Fibroblast of the conjunctiva (primary cell): ENCODE measurements at regions not wholly inside any gene's neighbourhood (a gene's known extent, or its start where the extent isn't known, plus 50 kb on each side); places are given as distances from the start of the nearest gene placed in this dataset.
"Not testable (repeated sequence)": the region's sequence is repeated elsewhere in the genome, so short reads cannot be mapped to it uniquely, and the experiment has no call there.

Source experiments
- DNase-seq: peaks from one replicate; pipeline ENCODE4 v3.0.0-alpha.2; 2010; ENCODE audit warnings: low read depth

DNA sequence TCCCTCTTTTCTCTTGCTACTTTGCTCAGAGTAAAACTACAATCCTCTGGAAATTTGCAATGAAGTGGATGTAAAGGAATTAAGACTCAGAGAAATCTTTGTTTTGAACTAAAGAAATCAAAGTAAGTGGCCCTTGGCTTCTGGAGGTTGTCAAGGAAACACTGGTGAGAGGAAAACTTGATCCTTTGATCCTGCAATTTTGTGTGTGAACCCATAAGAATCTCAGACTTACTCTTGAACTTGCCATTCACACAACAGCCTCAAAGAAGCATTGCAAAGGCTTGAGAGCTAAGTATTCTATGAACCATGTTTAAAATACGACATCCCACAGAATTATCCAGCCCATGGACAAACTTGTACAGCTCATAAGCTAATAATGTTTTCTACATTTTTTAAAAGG is 827.5 kb downstream of the TAF11L14 start:
- DNase-seq, result no peak

DNA sequence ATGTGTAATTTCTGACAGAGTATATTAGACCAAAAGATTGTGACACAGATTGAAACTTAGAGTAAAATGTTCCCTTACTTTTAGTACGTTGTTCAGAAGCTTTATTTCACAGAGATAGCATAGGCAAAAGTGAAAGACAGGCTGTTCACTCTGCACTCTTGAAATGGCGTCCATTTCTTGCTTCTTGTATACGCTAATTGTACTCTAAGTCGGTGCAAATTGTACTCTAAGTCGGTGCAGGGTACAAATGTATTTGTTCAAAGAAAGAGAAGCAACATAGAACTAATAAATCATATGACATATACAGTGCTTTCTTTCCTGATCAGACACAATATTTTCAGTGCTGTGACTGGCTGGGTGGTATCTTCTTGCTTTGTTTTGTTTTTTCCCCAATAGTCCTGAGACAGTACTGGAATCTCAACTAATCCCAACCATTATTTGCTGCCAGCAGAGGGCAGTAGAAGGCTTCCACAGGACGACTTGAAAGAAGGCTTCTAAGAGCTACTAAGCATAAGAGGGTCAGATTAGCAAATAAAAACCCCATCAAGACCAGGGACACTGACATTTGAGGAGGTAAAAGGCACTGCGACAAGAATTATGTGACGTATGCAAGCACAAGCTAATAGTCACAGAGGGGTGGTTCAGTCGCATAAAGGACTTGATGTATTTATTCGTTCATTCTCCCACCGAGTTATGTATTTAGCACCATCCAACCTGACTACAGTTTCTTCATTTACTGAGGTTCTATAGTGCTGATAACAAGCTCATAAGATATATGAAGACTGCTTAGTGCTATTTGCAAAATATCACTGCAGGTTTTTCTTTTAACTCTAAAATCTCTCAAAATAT is 831.8 kb downstream of the TAF11L14 start:
- peak; percentile 47 for DNase-seq

DNA sequence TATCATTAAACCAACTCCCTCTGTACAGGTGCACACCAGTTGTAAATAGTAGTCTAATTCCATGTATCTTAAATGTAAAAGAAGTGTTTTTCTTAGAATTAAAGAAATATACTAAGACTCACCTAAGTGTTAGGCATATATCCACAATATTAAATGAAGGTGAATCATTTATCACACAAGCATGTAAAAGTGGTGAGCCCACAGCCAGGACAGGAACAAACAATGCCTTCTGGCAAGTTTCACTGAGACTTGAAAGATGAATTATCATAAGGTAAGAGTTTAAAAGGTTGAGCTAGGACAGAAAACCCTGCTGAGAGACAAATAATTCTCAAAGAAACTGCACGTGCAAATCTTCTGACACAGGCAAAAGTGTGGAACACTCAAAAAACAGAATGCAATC is 832.5 kb downstream of the TAF11L14 start:
- no peak for DNase-seq

DNA sequence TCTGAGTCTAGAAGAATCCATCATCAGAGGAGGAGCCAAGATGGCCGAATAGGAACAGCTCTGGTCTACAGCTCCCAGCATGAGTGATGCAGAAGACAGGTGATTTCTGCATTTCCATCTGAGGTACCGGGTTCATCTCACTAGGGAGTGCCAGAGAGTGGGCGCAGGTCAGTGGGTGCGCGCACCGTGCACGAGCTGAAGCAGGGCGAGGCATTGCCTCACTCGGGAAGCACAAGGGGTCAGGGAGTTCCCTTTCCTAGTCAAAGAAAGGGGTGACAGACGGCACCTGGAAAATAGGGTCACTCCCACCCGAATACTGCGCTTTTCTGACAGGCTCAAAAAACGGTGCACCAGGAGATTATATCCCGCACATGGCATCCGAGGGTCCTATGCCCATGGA is 837.5 kb downstream of the TAF11L14 start:
- not testable (repeated sequence) for DNase-seq

DNA sequence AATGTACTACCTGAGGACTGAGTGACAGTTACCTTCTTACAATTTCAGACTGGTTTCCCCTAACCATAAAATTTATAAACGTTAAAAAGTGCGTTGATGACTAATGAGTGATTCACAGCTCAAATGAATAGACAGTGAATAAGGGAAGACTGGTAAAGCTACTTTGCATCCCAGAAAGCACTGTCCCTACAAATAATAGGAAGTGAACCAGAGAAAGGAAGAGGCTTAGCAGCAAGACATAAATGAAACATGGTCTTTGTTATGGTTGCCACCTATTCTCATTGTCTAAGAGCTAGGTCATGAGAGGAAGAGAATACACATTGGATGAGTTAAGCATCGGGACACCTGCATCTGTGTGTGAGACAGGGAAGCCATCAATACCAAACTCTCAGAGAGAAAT is 849.2 kb downstream of the TAF11L14 start:
- no peak for DNase-seq

DNA sequence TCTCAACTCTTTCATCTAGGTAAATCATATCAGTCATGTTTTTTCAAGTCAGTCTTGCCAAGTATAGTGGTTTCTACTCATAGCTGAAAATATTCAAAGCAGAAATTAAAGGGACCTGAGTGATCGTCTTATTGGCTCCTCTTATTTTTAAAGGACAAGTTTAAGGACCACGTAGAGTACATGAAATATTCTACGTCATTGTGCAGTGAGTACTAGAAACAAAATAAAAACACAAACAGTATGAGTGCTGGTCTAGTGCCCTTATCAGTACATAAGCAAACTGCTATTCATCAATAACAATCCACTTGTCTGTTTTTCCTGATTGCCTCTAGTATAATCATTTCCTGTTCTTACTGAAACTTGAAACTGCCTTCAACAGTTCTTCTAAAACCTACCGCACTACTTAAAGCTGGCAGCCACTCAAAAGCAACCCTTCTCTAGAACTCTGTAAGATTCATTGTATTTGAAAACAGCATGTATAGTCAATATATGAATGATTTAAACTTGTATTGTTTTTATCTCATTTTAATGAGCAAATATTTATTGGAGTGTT is 853.7 kb downstream of the TAF11L14 start:
- DNase-seq, result no peak

DNA sequence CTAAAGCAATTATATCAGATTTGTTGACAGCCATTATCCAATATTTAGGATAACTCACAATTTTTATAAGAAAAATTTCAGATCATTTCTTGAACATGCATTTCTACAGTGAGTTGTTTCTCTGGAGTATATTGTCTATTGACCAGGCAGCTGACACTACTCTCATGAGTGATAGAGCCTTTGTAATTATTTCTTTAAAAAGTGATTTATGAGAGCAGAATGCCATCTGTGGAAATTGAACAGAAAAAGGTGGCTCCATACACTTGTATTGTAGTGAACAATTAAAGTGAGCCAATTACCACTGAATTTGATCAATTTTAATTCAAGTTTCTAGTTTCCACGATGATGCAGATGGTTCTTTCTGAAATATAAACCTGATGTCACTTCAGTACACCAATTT is 855.4 kb downstream of the TAF11L14 start:
- DNase-seq, result no peak

DNA sequence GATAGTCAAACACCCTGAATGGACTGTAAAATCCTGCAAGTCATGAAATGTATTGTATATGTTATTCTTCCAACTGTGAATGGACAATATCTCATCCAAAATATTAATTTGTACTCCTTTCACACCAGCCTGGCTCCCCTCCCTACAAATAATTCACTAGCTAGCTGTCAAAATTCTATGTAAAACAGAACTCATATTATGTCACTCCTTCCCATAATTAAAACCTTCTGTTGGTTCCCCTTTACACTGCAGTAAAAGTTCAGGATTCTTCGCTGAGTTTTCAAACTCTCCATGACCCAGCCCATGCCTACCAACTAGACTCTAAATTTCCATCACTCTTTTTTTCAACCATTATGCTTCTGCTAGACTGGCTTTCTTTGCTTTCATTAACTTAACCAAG is 857.1 kb downstream of the TAF11L14 start:
- DNase-seq, result no peak

DNA sequence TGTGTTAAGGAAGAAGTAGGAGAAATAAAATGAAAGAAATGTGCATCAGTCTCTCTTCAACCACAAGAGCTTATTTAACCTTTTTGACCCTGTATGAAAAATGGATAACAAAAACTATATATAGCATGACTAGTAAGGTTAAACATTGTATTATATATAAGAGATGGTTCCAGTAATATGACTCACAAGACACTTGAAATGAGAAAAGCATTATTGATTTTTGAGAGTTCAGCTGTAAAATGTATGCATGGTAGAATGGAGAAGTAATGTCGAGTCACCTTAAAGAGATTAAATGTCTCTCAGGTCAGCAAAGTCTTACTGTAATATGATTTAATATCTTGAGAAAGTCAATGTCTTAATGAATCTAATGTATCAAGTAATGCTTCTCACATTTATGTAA is 860.9 kb downstream of the TAF11L14 start:
- DNase-seq, result no peak

DNA sequence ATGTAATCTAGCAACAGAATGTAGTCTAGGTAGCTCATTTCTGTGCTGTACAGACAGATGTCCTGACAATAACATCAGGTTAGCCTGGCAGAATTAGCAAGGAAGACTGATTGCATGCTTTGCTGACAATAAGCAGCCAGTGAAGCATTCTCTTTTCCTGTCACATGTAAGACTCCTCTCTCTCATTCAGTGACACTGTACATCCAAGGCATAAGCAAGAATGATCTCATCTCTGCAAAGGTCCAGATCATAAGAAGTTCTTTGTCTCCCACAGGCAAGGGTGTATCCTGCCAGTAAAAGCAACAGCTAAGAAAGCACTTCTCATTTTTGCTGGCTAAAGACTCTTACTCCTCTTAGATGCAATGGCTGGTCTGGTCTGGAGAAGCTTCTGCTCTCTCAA is 861.8 kb downstream of the TAF11L14 start:
- no peak for DNase-seq

DNA sequence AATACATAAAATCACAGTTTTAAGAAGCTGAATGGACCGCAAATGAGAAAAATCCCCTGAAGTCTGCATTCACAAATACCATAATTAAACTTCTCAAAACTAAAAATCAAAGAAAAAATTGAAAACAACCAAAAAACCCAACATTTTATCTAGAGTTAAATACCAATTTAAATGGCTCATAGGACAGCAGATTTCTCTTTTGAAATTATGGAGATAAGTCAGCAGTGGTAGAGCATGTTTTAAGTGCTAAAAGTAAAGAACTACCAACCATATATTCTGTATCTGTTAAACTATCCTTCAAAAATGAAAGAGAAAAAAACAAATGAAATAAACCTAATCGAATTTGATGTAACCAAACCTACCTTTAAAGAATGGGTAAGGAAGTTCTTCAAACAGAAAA is 862.8 kb downstream of the TAF11L14 start:
- no peak for DNase-seq

DNA sequence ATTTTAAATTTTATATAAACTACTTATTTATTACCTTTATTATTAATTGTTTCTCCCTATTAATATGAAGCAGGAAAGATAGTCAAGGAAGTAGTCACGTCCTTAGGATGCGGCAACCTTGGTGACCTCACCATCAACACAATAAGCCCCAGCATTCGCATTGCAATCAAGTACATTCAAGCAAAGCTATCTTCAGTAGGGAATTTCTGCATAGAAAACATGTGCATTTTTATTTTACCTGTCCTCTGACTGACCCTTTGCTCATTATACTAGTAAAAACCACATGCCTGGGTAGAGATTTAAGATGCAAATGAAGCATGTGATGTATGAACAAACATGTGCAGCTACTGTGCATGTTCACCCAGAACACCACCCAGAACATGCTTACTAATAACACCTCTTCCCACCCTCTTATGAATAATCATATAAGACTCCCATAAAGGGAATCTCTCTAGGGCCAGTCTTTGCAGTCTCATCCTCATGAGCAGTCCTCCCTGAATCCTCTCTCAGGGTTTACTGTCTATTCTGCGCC is 869.6 kb downstream of the TAF11L14 start:
- DNase-seq, result no peak

DNA sequence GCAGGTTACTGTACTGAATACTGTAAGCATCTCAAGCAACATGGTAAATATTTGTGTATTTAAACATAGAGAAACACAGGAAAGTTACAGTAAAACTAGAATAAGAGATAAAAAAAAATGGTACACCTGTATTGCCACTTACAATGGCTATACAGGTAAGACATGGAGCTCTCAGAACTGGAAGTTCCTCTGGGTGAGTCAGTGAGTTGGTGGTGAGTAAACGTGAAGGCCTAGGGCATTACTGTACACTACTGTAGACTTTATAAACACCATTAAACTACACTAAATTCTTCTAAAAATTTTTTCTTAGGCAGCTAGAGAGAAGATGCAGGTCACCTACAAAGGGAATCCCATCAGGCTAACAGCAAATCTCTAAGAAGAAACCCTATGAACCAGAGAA is 872.9 kb downstream of the TAF11L14 start:
- DNase-seq, result no peak

DNA sequence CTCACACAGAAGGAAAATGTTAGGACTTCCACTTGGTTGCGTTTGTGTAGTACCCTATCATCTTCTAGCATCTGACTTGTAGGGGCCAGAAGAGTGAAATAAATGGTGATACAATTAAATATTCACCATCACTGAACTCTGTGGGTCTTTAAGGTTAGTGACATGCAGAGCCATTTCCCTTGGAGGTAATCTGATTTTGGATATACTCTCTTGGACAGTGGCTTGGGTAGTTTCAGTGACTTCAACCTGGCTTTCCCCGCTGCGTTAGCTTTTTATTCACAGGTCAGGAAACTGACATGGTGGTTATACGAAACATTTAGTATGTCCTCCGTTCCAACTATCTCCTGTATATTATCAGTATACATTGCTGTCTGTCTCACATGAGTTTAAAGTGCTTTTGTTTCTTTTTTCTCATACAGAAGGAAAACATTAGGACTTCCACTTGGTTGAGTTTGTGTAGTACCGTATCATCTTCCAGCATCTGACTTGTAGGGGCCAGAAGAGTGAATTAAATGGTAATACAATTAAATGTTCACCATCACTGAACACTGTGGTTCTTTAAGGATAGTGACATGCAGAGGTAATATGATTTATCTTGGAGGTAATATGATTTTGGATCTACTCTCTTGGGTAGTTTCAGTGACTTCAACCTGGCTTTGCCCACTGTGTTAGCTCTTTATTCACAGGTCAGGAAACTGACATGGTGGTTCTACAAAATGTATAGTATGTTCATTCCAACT is 883.6 kb downstream of the TAF11L14 start:
- no peak for DNase-seq

DNA sequence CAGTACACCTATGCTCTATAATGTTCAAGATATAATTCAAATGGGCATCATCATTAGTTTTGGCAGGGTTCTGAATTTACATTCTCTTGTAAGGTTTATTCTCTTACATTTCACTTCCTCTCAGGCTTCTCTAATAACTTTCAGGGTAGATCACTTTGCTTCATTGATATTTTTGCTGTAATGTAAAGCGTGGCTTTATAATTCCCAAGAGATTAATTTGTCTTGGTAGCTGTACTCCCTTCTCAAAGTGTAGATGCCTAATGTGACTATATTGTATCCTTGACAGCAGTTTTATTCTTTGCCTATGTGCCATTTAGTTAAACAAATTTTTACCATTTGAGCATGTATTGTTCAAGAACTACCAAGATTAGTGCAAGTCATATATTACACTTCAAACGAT is 889.1 kb downstream of the TAF11L14 start:
- DNase-seq, result no peak

DNA sequence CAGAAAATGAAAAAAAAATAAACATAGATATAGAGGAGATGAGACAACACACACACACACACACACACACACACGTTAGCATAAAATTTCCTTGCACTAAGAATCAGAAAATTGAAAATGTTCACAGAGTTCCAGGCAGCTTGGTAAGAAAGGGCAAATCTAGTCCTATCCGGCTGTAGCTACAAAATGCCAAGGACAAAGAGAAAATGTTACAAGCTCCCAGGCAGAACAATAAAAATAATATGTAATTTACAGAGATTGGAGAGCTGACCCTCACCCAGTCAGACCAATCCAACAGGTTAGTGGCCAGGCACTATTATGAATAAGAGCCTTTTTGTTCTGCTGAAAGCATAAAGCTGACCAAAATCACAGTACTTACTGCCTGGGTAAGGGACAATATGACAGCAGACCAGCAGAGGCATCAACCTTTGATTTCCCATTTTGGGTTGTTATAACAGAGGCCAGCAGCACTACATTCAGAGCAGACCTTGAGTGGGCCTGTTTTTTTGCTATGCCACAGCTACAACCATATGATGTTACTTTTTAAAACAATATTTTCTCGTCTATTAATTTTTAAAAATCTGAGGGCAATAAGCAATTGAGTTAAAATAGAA is 892.6 kb downstream of the TAF11L14 start:
- no peak for DNase-seq

DNA sequence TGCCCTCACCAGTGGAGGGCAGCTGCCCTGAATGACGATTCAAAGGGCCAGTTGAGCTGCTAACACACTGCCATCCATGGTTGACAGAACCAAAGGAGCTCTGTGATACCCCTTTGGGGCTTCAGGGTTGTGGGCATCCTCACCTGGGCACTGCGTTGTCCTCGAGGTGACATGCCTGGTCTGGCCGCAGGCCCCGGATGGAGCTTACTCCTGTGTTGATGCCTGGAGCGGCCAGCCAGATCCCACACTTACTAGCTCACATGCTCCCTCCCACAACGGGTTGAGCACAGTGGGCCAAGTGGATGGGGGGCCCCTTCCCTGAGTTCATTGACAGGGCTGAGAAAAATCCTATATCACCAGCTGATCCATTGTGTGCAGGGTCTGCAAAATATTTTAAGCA is 898.9 kb downstream of the TAF11L14 start:
- no peak for DNase-seq

DNA sequence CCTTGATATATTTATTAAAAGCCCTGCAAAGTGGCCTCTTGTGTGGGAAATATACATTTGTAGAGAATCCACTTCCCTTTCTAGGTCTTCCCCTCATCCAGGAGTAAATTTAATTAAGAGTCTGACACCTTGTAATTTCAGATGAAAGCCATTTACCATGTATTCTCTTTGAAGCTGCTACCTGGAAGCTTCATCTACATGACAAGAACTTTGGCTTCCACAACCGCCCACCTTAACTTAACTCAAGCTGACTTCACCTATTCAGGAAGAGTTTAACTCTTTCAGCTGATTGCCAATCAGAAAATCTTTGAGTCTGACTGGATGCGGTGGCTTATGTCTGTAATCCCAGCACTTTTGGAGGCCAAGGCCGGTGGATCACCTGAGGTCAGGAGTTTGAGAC is 899.9 kb downstream of the TAF11L14 start:
- no peak for DNase-seq

DNA sequence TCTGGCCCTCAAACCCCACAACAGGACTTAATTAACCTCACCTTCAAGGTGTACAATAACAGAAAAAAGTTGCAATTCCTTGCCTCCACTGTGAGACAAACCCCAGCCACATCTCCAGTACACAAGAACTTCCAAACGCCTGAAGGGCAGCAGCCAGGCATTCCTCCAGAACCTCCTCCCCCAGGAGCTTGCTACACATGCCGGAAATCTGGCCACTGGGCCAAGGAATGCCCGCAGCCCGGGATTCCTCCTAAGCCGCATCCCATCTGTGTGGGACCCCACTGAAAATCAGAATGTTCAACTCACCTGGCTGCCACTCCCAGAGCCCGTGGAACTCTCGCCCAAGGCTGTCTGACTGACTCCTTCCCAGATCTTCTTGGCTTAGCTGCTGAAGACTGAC is 901.5 kb downstream of the TAF11L14 start:
- not testable (repeated sequence) for DNase-seq

DNA sequence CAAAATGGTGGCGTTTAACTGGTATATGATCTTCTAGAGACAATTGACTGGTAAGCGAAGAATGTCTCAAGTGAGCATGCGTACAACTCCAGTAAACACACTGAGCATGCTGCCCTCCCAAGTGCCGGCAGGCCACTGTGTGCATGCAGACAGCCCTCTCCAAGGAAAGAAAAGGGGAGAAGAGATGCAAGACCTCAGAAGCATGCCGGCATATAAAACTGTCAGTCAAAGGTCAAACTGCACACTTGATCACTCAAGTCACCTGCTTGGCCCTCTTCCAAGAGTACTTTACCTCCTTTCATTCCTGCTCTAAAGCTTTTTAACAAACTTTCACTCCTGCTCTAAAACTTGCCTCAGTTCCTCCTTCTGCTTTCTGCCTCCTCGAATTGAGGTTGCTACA is 910.2 kb downstream of the TAF11L14 start:
- no peak for DNase-seq

DNA sequence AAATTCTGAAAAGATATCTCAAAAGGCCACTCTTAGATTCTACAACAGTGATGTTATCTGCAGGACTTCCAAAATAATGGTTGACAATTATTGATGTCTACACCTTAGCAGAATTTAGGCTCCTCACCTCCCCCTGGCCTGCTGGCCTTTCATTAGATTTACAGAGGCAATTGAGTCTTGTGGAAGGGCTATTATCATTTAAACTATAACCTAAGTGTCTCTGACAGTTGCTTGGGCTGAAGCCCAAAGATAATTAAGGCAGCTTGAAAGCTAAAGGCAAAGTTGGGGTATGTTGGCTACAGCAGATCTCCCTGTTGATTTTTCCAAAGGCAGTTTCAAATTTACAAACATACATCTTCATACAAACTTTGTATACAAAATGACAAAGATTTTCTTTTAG is 912.3 kb downstream of the TAF11L14 start:
- no peak for DNase-seq

DNA sequence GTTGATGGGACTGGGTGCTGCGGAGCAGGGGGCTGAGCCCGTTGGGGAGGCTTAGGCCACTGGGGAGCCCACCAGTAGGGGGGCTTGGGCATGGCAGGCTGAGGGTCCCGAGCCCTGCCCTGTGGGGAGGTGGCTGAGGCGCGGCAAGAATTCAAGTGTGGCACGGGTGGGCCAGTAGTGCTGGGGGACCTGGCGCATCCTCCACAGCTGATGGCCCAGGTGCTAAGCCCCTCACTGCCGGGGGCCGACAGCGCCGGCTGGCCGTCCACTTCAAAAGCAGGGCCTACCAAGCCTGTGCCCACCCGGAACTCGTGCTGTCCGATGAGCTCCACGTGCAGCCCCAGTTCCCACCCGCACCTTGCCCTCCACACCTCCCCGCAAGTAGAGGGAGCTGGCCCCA is 917.5 kb downstream of the TAF11L14 start:
- DNase-seq, result no peak

DNA sequence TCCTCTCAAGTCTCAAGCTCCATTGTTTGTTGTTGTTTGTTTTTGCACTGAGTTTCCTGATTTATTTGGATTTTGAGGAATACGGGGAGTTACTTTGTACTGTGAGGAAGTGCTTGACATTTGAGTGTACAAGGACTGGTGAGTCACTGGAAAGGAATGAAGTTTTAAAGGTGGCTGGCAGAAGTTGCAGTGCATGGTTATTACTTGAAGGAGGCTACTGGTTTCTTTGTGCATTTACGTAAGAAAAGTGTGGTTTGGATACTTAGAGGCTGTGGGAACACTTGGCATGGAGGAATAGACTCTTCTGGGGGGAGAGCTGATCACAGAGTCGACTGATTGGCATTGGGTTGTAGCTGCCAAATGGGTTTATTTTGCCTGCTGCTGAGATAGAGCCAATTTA is 919.0 kb downstream of the TAF11L14 start:
- DNase-seq, result peak; percentile 1
